Gastroesophageal sphincter (tissue), 3 donors: ENCODE measurements at regions not wholly inside any gene's neighbourhood (a gene's known extent, or its start where the extent isn't known, plus 50 kb on each side); places are given as distances from the start of the nearest gene placed in this dataset.

ENCODE experiments used
- CTCF ChIP-seq, 4 experiments: fragments of 200-600 bp in 2 of 4; fragments of 450-650 bp in 2 of 4; sonication (generic) in 1 of 4; IDR thresholded peaks; one replicate each; pipeline ENCODE4 v1.5.1; 2017 to 2019; ENCODE audit warnings: antibody characterized with exemption in 4 of 4, mild to moderate bottlenecking in 2 of 4, moderate library complexity in 2 of 4
- EP300 ChIP-seq: sonication (generic); formaldehyde crosslinking; IDR thresholded peaks from one replicate; pipeline ENCODE4 v1.6.1; 2017; ENCODE audit warnings: antibody characterized with exemption, mild to moderate bottlenecking
- POLR2A ChIP-seq, 2 donors: fragments of 450-650 bp; IDR thresholded peaks; one replicate each; pipeline ENCODE4 v1.6.1; 2017; ENCODE audit warnings: antibody characterized with exemption in 2 of 2, mild to moderate bottlenecking in 2 of 2, moderate library complexity in 1 of 2
- POLR2AphosphoS5 ChIP-seq: sonication (generic); formaldehyde crosslinking; IDR thresholded peaks from one replicate; pipeline ENCODE4 v1.6.1; 2017; ENCODE audit warnings: antibody characterized with exemption

DNA sequence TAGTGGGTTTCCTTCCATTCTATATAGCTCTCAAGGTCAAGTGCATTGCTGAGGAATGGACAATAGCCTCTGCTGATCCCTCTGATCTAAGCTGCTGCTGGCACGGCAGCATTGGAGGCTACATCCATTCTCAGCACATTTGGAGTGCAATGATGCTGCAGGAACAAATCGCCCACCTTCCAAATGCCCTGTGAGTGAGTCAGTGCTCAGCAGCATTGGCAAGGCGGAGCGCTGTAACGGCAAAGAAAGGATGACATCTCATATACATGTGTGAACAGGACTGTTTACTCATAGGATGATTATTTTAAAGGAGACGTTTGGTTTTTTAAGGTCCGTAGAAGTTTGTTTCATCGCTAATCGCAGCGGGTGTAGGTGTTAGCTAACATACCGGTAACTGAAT, 408.7 kb downstream of the ARHGEF28 start:
- TF ChIP-seq CTCF (IDR thresholded peaks at IDR 0.05) (no peak), EP300 (no peak), POLR2A (IDR thresholded peaks at IDR 0.05) (no peak), POLR2AphosphoS5 (no peak)
